Ascending aorta (tissue), 2 donors: ENCODE measurements at regions not wholly inside any gene's neighbourhood (a gene's known extent, or its start where the extent isn't known, plus 50 kb on each side); places are given as distances from the start of the nearest gene placed in this dataset.

Source experiments
- DNase-seq, 2 donors: peaks; one replicate each; pipeline ENCODE4 v3.0.0-alpha.2; 2019; ENCODE audit warnings: low spot score in 2 of 2
- H3K27ac ChIP-seq, 2 donors: fragments of 200-600 bp; sonication (generic); one replicate each; pipeline ENCODE4 v1.5.1; 2016 to 2017; ENCODE audit warnings: mild to moderate bottlenecking in 1 of 2
- H3K27me3 ChIP-seq: fragments of 200-600 bp; sonication (generic); one replicate; pipeline ENCODE4 v1.5.1; 2017
- H3K36me3 ChIP-seq, 2 donors: fragments of 200-600 bp; sonication (generic); one replicate each; pipeline ENCODE4 v1.5.1; 2016
- H3K4me1 ChIP-seq, 2 donors: fragments of 200-600 bp; sonication (generic); one replicate each; pipeline ENCODE4 v1.5.1; 2016 to 2017; ENCODE audit warnings: mild to moderate bottlenecking in 1 of 2
- H3K4me3 ChIP-seq, 2 donors: fragments of 200-600 bp; sonication (generic); one replicate each; pipeline ENCODE4 v1.5.1; 2016 to 2017; ENCODE audit warnings: mild to moderate bottlenecking in 1 of 2
- H3K9me3 ChIP-seq, 2 donors: fragments of 200-600 bp; sonication (generic); one replicate each; pipeline ENCODE4 v1.5.1; 2016
- intact Hi-C: fragments of 100-400 bp; cut with DNase I; formaldehyde crosslinking; loops from one replicate; pipeline ENCODE4 v1.15.1; 2023
- TF ChIP-seq, protein P1 (sequence below), 3 experiments: fragments of 200-600 bp in 2 of 3; fragments of 450-650 bp in 1 of 3; sonication (generic) in 2 of 3; IDR thresholded peaks; one replicate each; pipeline ENCODE4 v1.5.1; 2016 to 2019; ENCODE audit warnings: antibody characterized with exemption in 3 of 3, mild to moderate bottlenecking in 1 of 3, moderate library complexity in 1 of 3

DNA sequence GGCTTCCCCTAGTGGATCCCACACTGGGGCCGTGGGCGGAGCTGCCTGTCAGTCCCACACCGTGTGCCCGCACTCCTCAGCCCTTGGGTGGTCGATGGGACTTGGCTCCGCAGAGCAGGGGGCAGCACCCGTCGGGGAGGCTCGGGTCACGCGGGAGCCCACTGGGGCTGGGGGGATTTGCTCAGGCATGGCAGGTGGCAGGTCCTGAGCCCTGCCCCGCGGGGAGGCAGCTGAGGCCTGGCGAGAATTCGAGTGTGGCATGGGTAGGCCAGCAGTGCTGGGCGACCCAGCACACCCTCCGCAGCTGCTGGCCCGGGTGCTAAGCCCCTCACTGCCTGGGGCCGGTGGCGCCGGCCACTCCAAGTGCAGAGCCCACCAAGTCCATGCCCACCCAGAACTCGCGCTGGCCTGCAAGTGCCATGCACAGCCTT, 481.7 kb upstream of the PRR20A start:
- Histone ChIP-seq H3K36me3 (no peaks in the 10 kb centered on the region), H3K27ac (no peak overlapping the region), H3K9me3 (no peaks in the 10 kb centered on the region), H3K27me3 (no peaks in the 10 kb centered on the region), H3K4me1 (no peaks in the 10 kb centered on the region), H3K4me3 (no peak overlapping the region)
- intact Hi-C loops: no loop called here
- TF ChIP-seq, protein P1, sequence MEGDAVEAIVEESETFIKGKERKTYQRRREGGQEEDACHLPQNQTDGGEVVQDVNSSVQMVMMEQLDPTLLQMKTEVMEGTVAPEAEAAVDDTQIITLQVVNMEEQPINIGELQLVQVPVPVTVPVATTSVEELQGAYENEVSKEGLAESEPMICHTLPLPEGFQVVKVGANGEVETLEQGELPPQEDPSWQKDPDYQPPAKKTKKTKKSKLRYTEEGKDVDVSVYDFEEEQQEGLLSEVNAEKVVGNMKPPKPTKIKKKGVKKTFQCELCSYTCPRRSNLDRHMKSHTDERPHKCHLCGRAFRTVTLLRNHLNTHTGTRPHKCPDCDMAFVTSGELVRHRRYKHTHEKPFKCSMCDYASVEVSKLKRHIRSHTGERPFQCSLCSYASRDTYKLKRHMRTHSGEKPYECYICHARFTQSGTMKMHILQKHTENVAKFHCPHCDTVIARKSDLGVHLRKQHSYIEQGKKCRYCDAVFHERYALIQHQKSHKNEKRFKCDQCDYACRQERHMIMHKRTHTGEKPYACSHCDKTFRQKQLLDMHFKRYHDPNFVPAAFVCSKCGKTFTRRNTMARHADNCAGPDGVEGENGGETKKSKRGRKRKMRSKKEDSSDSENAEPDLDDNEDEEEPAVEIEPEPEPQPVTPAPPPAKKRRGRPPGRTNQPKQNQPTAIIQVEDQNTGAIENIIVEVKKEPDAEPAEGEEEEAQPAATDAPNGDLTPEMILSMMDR (IDR thresholded peaks at IDR 0.05): no peak
- no peak for DNase-seq

DNA sequence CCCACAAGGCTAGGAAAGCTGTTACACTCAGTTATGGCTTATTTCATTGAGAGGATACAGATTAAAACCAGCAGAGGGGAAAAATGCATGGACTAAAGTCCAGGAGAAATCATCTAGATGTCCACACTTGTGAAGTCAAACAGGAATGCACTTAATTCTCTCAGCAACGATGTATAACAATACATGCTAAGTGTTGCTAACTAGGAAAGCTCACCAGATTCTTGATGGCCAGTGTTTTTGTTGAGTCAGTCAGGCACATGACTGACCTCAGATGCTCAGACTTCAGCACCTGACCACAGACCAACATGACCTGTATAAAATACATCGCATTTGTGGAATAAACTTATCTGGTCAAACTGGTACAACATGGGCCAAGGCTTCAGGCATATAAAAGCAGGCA, 470.2 kb upstream of the PRR20A start:
- intact Hi-C loops: no loop called here
- no peak overlapping the region for H3K4me3 ChIP-seq
- no peak for DNase-seq

DNA sequence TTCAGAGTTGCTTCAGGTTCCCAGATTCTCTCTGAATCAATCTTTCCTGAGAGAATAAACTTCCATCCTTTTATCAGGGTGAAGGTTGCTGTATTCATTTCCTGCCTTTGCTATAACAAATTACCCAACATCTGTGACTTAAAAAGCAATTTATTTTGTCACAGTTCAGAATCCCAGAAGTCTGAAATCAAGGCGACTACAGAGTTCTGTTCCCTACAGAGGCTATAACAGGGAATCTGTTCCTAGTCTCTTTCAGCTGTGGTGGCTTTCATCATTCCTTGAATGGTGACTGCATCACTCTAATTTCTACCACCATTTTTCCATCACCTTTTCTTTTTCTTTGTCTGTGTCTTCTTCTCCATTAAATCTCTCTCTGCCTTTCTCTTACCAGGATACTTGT, 459.3 kb upstream of the PRR20A start:
- Histone ChIP-seq H3K36me3 (no peaks in the 10 kb centered on the region), H3K27ac (no peak overlapping the region), H3K27me3 (no peaks in the 10 kb centered on the region), H3K4me1 (no peaks in the 10 kb centered on the region), H3K9me3 (peaks cover 0 to 6% of the 10 kb centered on the region in 2 donors), H3K4me3 (no peak overlapping the region)
- TF ChIP-seq, protein P1 (IDR thresholded peaks at IDR 0.05): no peak
- intact Hi-C loops: no loop called here
- DNase-seq: no peak

More for the DNA sequence above, 470.2 kb upstream of the PRR20A start:
- no peak overlapping the region for H3K27ac ChIP-seq
- TF ChIP-seq, protein P1 (IDR thresholded peaks at IDR 0.05): no peak
- H3K36me3 ChIP-seq: no peaks in the 10 kb centered on the region
- H3K27me3 ChIP-seq: no peaks in the 10 kb centered on the region
- no peaks in the 10 kb centered on the region for H3K4me1 ChIP-seq
- no peaks in the 10 kb centered on the region for H3K9me3 ChIP-seq

DNA sequence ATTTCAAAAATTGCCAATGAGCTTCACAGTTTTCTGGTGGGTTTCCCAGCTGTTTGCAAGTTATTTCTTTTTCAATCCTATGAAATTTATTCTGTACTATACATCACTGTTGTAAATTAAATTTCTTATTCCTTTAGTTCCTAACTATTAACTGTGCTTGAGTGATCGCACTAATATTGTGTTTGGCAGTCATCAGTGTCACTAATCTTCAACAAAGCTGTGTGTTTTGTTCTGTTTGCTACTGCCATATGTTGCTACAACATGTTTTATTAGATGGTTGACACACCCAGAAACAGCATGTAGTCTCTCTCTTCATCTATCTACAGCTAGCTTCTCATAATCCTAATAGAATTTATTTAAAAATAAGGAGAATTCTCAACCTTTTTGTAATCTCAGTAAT, 453.6 kb upstream of the PRR20A start:
- no peak for DNase-seq
- Histone ChIP-seq H3K36me3 (no peaks in the 10 kb centered on the region), H3K27me3 (no peaks in the 10 kb centered on the region), H3K9me3 (no peaks in the 10 kb centered on the region), H3K4me3 (no peak overlapping the region), H3K27ac (no peak overlapping the region), H3K4me1 (no peaks in the 10 kb centered on the region)
- intact Hi-C loops: no loop called here
- TF ChIP-seq, protein P1 (IDR thresholded peaks at IDR 0.05): no peak

DNA sequence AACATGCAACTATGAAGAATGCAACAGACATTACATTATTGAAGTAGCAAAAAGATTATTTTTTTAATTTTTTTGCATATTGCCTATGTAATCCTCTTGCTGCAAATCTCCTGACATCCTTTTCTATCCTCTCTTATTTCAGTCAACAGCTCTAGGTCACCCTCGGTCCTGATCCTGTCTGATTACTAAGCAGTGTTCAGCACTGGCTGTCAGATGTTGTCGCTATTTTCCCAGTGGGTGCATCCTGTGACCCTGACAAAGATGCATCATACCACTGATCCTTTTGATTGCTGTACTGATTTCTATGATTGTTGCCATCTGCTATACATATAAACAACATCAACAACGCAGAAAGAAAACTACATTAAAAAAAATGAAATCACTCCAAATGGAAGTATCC, 443.7 kb upstream of the PRR20A start:
- TF ChIP-seq, protein P1 (IDR thresholded peaks at IDR 0.05): no peak
- intact Hi-C loops: no loop called here

DNA sequence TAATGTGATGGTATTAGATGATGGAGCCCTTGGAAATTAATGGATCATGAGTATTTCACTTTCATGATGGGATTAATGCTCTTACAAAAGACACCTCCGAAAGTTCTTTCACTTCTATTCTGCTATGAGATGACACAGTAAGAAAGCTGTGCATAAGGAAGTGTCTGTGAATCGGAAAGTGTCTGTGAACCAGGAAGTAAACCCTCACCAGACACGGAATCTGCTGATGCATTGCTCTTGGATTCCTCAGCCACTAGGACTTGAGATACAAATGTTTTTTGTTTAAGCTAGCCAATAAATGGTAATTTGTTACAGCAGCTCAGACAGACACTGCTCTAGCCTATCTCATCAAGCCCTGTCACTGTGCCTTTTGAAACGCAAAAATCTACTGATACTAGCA, 440.4 kb upstream of the PRR20A start:
- DNase-seq: no peak
- Histone ChIP-seq H3K4me3 (no peak overlapping the region), H3K27me3 (no peaks in the 10 kb centered on the region), H3K9me3 (no peaks in the 10 kb centered on the region), H3K4me1 (no peaks in the 10 kb centered on the region), H3K27ac (no peak overlapping the region), H3K36me3 (no peaks in the 10 kb centered on the region)
- TF ChIP-seq, protein P1 (IDR thresholded peaks at IDR 0.05): no peak
- intact Hi-C loops: no loop called here

More for the DNA sequence above, 443.7 kb upstream of the PRR20A start:
- Histone ChIP-seq H3K36me3 (no peaks in the 10 kb centered on the region), H3K9me3 (no peaks in the 10 kb centered on the region), H3K4me1 (no peaks in the 10 kb centered on the region), H3K4me3 (no peak overlapping the region), H3K27me3 (no peaks in the 10 kb centered on the region), H3K27ac (no peak overlapping the region)
- no peak for DNase-seq
